ENCODE measurements at regions not wholly inside any gene's neighbourhood (a gene's known extent, or its start where the extent isn't known, plus 50 kb on each side); places are given as distances from the start of the nearest gene placed in this dataset.

DNA sequence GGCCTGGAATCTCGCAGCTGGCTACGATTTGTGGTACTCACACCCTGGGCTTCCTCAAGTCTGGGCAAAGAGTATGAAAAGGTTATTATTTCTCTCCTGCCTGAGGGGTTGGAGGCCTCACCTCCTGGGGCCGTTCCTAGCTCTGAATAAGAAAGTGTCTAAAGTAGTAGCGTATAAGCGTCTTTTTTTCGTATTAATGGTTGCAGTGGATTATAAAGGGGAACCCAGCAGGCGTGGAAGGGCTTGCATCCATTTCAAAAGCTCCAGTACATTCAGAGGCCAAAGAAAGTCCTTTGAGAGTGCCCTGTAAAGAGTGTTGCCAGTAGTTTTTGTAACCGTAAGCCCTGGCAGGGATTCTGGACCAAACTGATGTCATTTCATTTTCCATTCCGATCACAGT lies 72.2 kb upstream of the MPHOSPH6 start:
- TF ChIP-seq, protein P1, sequence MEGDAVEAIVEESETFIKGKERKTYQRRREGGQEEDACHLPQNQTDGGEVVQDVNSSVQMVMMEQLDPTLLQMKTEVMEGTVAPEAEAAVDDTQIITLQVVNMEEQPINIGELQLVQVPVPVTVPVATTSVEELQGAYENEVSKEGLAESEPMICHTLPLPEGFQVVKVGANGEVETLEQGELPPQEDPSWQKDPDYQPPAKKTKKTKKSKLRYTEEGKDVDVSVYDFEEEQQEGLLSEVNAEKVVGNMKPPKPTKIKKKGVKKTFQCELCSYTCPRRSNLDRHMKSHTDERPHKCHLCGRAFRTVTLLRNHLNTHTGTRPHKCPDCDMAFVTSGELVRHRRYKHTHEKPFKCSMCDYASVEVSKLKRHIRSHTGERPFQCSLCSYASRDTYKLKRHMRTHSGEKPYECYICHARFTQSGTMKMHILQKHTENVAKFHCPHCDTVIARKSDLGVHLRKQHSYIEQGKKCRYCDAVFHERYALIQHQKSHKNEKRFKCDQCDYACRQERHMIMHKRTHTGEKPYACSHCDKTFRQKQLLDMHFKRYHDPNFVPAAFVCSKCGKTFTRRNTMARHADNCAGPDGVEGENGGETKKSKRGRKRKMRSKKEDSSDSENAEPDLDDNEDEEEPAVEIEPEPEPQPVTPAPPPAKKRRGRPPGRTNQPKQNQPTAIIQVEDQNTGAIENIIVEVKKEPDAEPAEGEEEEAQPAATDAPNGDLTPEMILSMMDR (IDR thresholded peaks at IDR 0.05; ENCODE audit: extremely low read depth, low read depth, low read length): no peak
- no peak overlapping the region for H3K4me3 ChIP-seq (ENCODE audit: insufficient read depth, low read length)
- H4K20me1 ChIP-seq (ENCODE audit: insufficient read depth, low read length): no peaks in the 10 kb centered on the region
- no peak for DNase-seq (ENCODE audit: insufficient read length, low spot score, missing footprints)
- no peak overlapping the region for H3K27ac ChIP-seq (ENCODE audit: low read depth, low read length)
- no peak overlapping the region for H2AFZ ChIP-seq (ENCODE audit: low read length)
- H3K36me3 ChIP-seq (ENCODE audit: insufficient read depth, low read length): no peaks in the 10 kb centered on the region
- H3K4me1 ChIP-seq (ENCODE audit: insufficient read depth, low read length): no peaks in the 10 kb centered on the region
- no peaks in the 10 kb centered on the region for H3K27me3 ChIP-seq (ENCODE audit: insufficient read depth, low read length)
- H3K79me2 ChIP-seq (ENCODE audit: insufficient read depth, low read length): no peaks in the 10 kb centered on the region
- H3K9me3 ChIP-seq (ENCODE audit: low read depth, low read length): no peaks in the 10 kb centered on the region
- no peak overlapping the region for H3K4me2 ChIP-seq (ENCODE audit: insufficient read depth, low read length)

DNA sequence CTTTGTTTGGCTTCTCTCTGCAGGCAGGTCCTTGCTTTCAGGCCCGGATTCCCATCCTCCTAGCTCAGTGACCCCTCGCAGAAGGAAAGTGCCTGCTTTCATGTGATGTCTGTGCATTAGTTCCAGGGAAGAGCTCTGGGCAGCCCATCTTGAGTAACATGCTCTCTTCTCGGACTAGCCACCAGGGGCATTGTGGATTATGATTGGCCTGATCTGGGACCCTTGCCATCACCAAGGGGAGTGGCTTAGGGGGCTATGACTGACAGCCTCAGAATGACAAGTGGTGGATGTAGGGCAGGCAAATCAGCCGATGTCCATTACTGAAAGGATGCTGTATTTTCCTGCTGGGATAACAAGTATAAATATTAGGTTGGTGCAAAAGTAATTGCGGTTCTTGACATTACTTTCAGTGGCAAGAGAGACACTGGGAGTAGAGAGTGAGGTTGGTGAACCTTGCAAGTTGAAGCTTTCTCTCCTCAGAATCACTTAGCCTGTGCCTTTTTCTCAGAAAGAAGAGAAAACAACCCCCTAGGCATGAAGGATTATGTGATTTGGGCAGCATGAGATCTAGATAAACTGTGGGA lies 71.5 kb upstream of the MPHOSPH6 start:
- Histone ChIP-seq H3K9me3 (ENCODE audit: low read depth, low read length) (no peaks in the 10 kb centered on the region), H3K79me2 (ENCODE audit: insufficient read depth, low read length) (no peaks in the 10 kb centered on the region), H3K4me3 (ENCODE audit: insufficient read depth, low read length) (no peak overlapping the region), H3K27ac (ENCODE audit: low read depth, low read length) (no peak overlapping the region), H2AFZ (ENCODE audit: low read length) (no peak overlapping the region), H3K4me1 (ENCODE audit: insufficient read depth, low read length) (no peaks in the 10 kb centered on the region), H4K20me1 (ENCODE audit: insufficient read depth, low read length) (no peaks in the 10 kb centered on the region), H3K36me3 (ENCODE audit: insufficient read depth, low read length) (no peaks in the 10 kb centered on the region), H3K4me2 (ENCODE audit: insufficient read depth, low read length) (no peak overlapping the region), H3K27me3 (ENCODE audit: insufficient read depth, low read length) (no peaks in the 10 kb centered on the region)
- DNase-seq (ENCODE audit: insufficient read length, low spot score, missing footprints): no peak
- TF ChIP-seq, protein P1 (IDR thresholded peaks at IDR 0.05; ENCODE audit: extremely low read depth, low read depth, low read length): no peak

DNA sequence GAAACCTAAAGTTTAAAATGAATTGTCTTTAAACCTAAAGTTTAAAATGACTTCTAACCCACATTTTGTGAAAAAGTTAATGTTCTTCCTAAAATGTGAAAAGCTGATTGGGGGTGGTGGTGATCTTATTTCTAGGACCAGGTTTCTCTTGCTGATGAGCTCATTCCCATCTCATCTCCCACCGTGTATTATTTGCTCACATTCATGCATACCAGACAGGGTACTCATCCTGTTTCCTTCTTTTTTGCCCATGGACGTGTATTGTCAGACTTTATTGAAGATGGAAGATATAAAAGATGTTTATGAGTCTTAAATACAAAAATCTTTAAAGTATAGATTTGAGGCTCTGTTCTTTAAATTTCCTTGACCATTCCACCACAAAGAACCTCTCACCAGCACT lies 70.1 kb upstream of the MPHOSPH6 start:
- no peaks in the 10 kb centered on the region for H3K9me3 ChIP-seq (ENCODE audit: low read depth, low read length)
- H3K36me3 ChIP-seq (ENCODE audit: insufficient read depth, low read length): no peaks in the 10 kb centered on the region
- TF ChIP-seq, protein P1 (IDR thresholded peaks at IDR 0.05; ENCODE audit: extremely low read depth, low read depth, low read length): no peak
- no peak overlapping the region for H3K4me3 ChIP-seq (ENCODE audit: insufficient read depth, low read length)
- no peaks in the 10 kb centered on the region for H4K20me1 ChIP-seq (ENCODE audit: insufficient read depth, low read length)
- H3K27me3 ChIP-seq (ENCODE audit: insufficient read depth, low read length): no peaks in the 10 kb centered on the region
- no peaks in the 10 kb centered on the region for H3K79me2 ChIP-seq (ENCODE audit: insufficient read depth, low read length)
- H3K4me2 ChIP-seq (ENCODE audit: insufficient read depth, low read length): no peak overlapping the region
- H3K4me1 ChIP-seq (ENCODE audit: insufficient read depth, low read length): no peaks in the 10 kb centered on the region
- H2AFZ ChIP-seq (ENCODE audit: low read length): no peak overlapping the region
- peak; percentile 4 for DNase-seq (ENCODE audit: insufficient read length, low spot score, missing footprints)
- H3K27ac ChIP-seq (ENCODE audit: low read depth, low read length): no peak overlapping the region

DNA sequence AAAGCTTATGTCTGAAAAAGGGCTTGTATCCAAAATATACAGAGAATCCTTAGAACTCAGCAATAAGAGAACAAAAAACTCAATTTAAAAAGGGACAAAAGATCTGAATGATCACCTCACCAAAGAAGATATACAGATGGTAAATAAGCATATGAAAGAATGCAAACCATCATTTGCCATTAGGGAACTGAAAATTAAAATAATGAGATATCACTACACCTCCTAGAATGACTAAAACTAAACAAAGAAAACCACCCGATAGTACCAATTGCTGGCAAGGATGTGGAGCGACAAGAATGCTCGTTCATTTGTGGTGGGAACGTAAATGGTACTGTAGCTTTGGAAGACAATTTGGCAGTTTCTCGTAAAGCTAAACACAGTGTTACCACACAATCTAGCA lies 66.9 kb upstream of the MPHOSPH6 start:
- H4K20me1 ChIP-seq (ENCODE audit: insufficient read depth, low read length): no peaks in the 10 kb centered on the region
- DNase-seq (ENCODE audit: insufficient read length, low spot score, missing footprints): no peak
- no peaks in the 10 kb centered on the region for H3K36me3 ChIP-seq (ENCODE audit: insufficient read depth, low read length)
- no peaks in the 10 kb centered on the region for H3K79me2 ChIP-seq (ENCODE audit: insufficient read depth, low read length)
- no peaks in the 10 kb centered on the region for H3K27me3 ChIP-seq (ENCODE audit: insufficient read depth, low read length)
- H3K4me1 ChIP-seq (ENCODE audit: insufficient read depth, low read length): no peaks in the 10 kb centered on the region
- no peak overlapping the region for H3K4me2 ChIP-seq (ENCODE audit: insufficient read depth, low read length)
- H3K4me3 ChIP-seq (ENCODE audit: insufficient read depth, low read length): no peak overlapping the region
- H3K27ac ChIP-seq (ENCODE audit: low read depth, low read length): no peak overlapping the region
- H2AFZ ChIP-seq (ENCODE audit: low read length): no peak overlapping the region
- no peaks in the 10 kb centered on the region for H3K9me3 ChIP-seq (ENCODE audit: low read depth, low read length)
- TF ChIP-seq, protein P1 (IDR thresholded peaks at IDR 0.05; ENCODE audit: extremely low read depth, low read depth, low read length): no peak

All from osteoblast (primary cell).